ENCODE measurements at regions not wholly inside any gene's neighbourhood (a gene's known extent, or its start where the extent isn't known, plus 50 kb on each side); places are given as distances from the start of the nearest gene placed in this dataset.

GRCh38 chr9:105957830-105958229 lies 263.5 kb downstream of the TMEM38B start:
- TF ChIP-seq, protein P1, sequence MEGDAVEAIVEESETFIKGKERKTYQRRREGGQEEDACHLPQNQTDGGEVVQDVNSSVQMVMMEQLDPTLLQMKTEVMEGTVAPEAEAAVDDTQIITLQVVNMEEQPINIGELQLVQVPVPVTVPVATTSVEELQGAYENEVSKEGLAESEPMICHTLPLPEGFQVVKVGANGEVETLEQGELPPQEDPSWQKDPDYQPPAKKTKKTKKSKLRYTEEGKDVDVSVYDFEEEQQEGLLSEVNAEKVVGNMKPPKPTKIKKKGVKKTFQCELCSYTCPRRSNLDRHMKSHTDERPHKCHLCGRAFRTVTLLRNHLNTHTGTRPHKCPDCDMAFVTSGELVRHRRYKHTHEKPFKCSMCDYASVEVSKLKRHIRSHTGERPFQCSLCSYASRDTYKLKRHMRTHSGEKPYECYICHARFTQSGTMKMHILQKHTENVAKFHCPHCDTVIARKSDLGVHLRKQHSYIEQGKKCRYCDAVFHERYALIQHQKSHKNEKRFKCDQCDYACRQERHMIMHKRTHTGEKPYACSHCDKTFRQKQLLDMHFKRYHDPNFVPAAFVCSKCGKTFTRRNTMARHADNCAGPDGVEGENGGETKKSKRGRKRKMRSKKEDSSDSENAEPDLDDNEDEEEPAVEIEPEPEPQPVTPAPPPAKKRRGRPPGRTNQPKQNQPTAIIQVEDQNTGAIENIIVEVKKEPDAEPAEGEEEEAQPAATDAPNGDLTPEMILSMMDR (IDR thresholded peaks at IDR 0.05; ENCODE audit: low read depth, low read length, missing input control), result no peak
- TF ChIP-seq, protein P2, sequence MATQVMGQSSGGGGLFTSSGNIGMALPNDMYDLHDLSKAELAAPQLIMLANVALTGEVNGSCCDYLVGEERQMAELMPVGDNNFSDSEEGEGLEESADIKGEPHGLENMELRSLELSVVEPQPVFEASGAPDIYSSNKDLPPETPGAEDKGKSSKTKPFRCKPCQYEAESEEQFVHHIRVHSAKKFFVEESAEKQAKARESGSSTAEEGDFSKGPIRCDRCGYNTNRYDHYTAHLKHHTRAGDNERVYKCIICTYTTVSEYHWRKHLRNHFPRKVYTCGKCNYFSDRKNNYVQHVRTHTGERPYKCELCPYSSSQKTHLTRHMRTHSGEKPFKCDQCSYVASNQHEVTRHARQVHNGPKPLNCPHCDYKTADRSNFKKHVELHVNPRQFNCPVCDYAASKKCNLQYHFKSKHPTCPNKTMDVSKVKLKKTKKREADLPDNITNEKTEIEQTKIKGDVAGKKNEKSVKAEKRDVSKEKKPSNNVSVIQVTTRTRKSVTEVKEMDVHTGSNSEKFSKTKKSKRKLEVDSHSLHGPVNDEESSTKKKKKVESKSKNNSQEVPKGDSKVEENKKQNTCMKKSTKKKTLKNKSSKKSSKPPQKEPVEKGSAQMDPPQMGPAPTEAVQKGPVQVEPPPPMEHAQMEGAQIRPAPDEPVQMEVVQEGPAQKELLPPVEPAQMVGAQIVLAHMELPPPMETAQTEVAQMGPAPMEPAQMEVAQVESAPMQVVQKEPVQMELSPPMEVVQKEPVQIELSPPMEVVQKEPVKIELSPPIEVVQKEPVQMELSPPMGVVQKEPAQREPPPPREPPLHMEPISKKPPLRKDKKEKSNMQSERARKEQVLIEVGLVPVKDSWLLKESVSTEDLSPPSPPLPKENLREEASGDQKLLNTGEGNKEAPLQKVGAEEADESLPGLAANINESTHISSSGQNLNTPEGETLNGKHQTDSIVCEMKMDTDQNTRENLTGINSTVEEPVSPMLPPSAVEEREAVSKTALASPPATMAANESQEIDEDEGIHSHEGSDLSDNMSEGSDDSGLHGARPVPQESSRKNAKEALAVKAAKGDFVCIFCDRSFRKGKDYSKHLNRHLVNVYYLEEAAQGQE (IDR thresholded peaks at IDR 0.05), result no peak
- TF ChIP-seq ZBTB33 (IDR thresholded peaks at IDR 0.05), result no peak
- TF ChIP-seq, protein P3, sequence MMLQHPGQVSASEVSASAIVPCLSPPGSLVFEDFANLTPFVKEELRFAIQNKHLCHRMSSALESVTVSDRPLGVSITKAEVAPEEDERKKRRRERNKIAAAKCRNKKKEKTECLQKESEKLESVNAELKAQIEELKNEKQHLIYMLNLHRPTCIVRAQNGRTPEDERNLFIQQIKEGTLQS (IDR thresholded peaks at IDR 0.05), result no peak
- TF ChIP-seq NR2F2 (IDR thresholded peaks at IDR 0.05), result no peak
- no peak for TF ChIP-seq RAD21 (IDR thresholded peaks at IDR 0.05)

Measured in liver (tissue), 3 donors.